ENCODE measurements at regions not wholly inside any gene's neighbourhood (a gene's known extent, or its start where the extent isn't known, plus 50 kb on each side); places are given as distances from the start of the nearest gene placed in this dataset.

GRCh38 chr2:40513201-40513600 is 61.3 kb upstream of the SLC8A1 start:
- H3K36me3 ChIP-seq (ENCODE audit: insufficient read depth), result no peaks in the 10 kb centered on the region
- no peak overlapping the region for H3K4me2 ChIP-seq
- no peaks in the 10 kb centered on the region for H4K20me1 ChIP-seq (ENCODE audit: insufficient read depth)
- H3K79me2 ChIP-seq (ENCODE audit: insufficient read depth, low read depth), result no peaks in the 10 kb centered on the region
- H3K27ac ChIP-seq, result no peak overlapping the region
- no peak overlapping the region for H3K4me3 ChIP-seq (IDR thresholded peaks at IDR 0.05; ENCODE audit: insufficient read depth, low read depth, low read length)
- H3K4me1 ChIP-seq (ENCODE audit: low read depth, poor library complexity, severe bottlenecking), result no peaks in the 10 kb centered on the region
- H3K9ac ChIP-seq, result no peak overlapping the region
- H3K27me3 ChIP-seq (ENCODE audit: insufficient read depth, low read depth), result no peaks in the 10 kb centered on the region
- TF ChIP-seq, protein P1, sequence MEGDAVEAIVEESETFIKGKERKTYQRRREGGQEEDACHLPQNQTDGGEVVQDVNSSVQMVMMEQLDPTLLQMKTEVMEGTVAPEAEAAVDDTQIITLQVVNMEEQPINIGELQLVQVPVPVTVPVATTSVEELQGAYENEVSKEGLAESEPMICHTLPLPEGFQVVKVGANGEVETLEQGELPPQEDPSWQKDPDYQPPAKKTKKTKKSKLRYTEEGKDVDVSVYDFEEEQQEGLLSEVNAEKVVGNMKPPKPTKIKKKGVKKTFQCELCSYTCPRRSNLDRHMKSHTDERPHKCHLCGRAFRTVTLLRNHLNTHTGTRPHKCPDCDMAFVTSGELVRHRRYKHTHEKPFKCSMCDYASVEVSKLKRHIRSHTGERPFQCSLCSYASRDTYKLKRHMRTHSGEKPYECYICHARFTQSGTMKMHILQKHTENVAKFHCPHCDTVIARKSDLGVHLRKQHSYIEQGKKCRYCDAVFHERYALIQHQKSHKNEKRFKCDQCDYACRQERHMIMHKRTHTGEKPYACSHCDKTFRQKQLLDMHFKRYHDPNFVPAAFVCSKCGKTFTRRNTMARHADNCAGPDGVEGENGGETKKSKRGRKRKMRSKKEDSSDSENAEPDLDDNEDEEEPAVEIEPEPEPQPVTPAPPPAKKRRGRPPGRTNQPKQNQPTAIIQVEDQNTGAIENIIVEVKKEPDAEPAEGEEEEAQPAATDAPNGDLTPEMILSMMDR (conservative IDR thresholded peaks at IDR 0.05; ENCODE audit: low read depth, low read length), result no peak
- no peak overlapping the region for H2AFZ ChIP-seq (ENCODE audit: low read depth)

DNA sequence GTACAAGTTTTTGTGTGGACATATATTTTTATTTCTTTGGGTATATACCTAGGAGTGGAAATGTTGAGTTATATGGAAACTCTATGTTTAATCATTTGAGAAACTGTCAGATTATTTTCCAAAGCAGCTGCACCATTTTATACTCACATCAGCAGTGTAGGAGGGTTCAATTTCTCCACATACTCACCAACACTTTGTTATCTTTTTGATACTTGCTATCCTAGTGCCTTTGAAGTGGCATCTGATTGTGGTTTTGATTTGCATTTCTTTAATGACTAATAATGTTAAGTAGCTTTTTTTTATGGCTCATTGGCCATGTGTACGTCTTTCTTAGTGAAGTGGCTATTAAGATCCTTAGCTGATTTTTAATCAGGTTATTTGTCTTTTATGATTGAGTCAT is 64.7 kb upstream of the SLC8A1 start:
- Histone ChIP-seq H2AFZ (ENCODE audit: low read depth) (no peak overlapping the region), H3K36me3 (ENCODE audit: insufficient read depth) (no peaks in the 10 kb centered on the region), H3K4me3 (IDR thresholded peaks at IDR 0.05; ENCODE audit: insufficient read depth, low read depth, low read length) (no peak overlapping the region), H3K27ac (no peak overlapping the region), H3K79me2 (ENCODE audit: insufficient read depth, low read depth) (no peaks in the 10 kb centered on the region), H3K4me2 (no peak overlapping the region), H3K27me3 (ENCODE audit: insufficient read depth, low read depth) (no peaks in the 10 kb centered on the region), H3K4me1 (ENCODE audit: low read depth, poor library complexity, severe bottlenecking) (no peaks in the 10 kb centered on the region), H4K20me1 (ENCODE audit: insufficient read depth) (no peaks in the 10 kb centered on the region), H3K9ac (no peak overlapping the region)
- TF ChIP-seq, protein P1 (conservative IDR thresholded peaks at IDR 0.05; ENCODE audit: low read depth, low read length), result no peak

DNA sequence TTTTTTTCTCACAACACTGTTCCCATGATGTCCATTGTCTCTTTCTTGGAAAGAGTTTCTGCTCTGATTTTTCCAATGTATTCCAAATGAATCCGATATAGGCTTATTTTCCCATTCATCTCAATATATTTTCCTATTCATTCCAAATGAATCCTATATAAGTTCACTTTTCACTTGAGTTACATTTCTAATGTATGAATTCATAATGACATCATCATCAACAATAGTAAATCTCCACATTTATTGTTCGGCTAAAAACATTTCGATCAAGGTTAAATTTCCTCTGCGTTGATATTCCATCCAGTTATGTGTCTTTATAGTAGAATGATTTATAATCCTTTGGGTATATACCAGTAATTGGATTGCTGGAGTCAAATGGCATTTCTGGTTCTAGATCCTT is 76.7 kb upstream of the SLC8A1 start:
- H3K9ac ChIP-seq, result no peak overlapping the region
- H3K36me3 ChIP-seq (ENCODE audit: insufficient read depth), result no peaks in the 10 kb centered on the region
- no peak overlapping the region for H3K4me2 ChIP-seq
- H3K4me1 ChIP-seq (ENCODE audit: low read depth, poor library complexity, severe bottlenecking), result no peaks in the 10 kb centered on the region
- H4K20me1 ChIP-seq (ENCODE audit: insufficient read depth), result no peaks in the 10 kb centered on the region
- H3K79me2 ChIP-seq (ENCODE audit: insufficient read depth, low read depth), result no peaks in the 10 kb centered on the region
- TF ChIP-seq, protein P1 (conservative IDR thresholded peaks at IDR 0.05; ENCODE audit: low read depth, low read length), result no peak
- H3K27me3 ChIP-seq (ENCODE audit: insufficient read depth, low read depth), result no peaks in the 10 kb centered on the region
- H3K4me3 ChIP-seq (IDR thresholded peaks at IDR 0.05; ENCODE audit: insufficient read depth, low read depth, low read length), result no peak overlapping the region
- no peak overlapping the region for H3K27ac ChIP-seq
- no peak overlapping the region for H2AFZ ChIP-seq (ENCODE audit: low read depth)

DNA sequence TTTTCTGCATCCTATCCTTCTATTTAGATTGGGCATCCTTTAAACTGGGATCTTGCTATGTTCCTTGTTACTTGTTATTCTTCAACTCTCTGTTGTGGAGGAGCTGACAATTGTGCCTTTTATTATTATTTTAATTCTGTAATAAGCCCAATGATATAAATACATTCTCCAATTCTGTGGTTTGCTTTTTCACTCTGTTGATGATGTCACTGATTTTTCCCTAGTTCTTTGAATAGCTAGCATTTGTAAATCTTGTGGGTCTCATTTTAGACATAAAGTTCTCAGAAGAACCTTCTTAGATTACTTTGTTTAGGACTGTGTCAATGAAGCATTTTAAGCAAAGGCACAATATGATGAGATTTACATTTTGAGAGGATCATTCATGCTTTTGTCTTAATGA is 79.5 kb upstream of the SLC8A1 start:
- Histone ChIP-seq H3K27ac (no peak overlapping the region), H3K27me3 (ENCODE audit: insufficient read depth, low read depth) (no peaks in the 10 kb centered on the region), H3K4me1 (ENCODE audit: low read depth, poor library complexity, severe bottlenecking) (no peaks in the 10 kb centered on the region), H3K79me2 (ENCODE audit: insufficient read depth, low read depth) (no peaks in the 10 kb centered on the region), H3K36me3 (ENCODE audit: insufficient read depth) (no peaks in the 10 kb centered on the region), H3K4me3 (IDR thresholded peaks at IDR 0.05; ENCODE audit: insufficient read depth, low read depth, low read length) (no peak overlapping the region), H3K9ac (no peak overlapping the region), H2AFZ (ENCODE audit: low read depth) (no peak overlapping the region), H3K4me2 (no peak overlapping the region), H4K20me1 (ENCODE audit: insufficient read depth) (no peaks in the 10 kb centered on the region)
- TF ChIP-seq, protein P1 (conservative IDR thresholded peaks at IDR 0.05; ENCODE audit: low read depth, low read length), result no peak

- H2AFZ ChIP-seq (ENCODE audit: low read depth), result no peak overlapping the region
- no peaks in the 10 kb centered on the region for H3K79me2 ChIP-seq (ENCODE audit: insufficient read depth, low read depth)
- TF ChIP-seq, protein P1 (conservative IDR thresholded peaks at IDR 0.05; ENCODE audit: low read depth, low read length), result no peak
- H3K27ac ChIP-seq, result no peak overlapping the region
- no peaks in the 10 kb centered on the region for H3K27me3 ChIP-seq (ENCODE audit: insufficient read depth, low read depth)
- H4K20me1 ChIP-seq (ENCODE audit: insufficient read depth), result no peaks in the 10 kb centered on the region
- no peaks in the 10 kb centered on the region for H3K4me1 ChIP-seq (ENCODE audit: low read depth, poor library complexity, severe bottlenecking)
- H3K4me3 ChIP-seq (IDR thresholded peaks at IDR 0.05; ENCODE audit: insufficient read depth, low read depth, low read length), result no peak overlapping the region
- no peaks in the 10 kb centered on the region for H3K36me3 ChIP-seq (ENCODE audit: insufficient read depth)
- no peak overlapping the region for H3K4me2 ChIP-seq
- H3K9ac ChIP-seq, result no peak overlapping the region
These were observed 82.6 kb upstream of the SLC8A1 start for GRCh38 chr2:40534528-40534927.
